HG02571 (cell line): ENCODE measurements at regions not wholly inside any gene's neighbourhood (a gene's known extent, or its start where the extent isn't known, plus 50 kb on each side); places are given as distances from the start of the nearest gene placed in this dataset.
A peak's percentile ranks its signal among the peaks of the same experiment; 100 is the strongest.

Experiments
- ATAC-seq: cut with Tn5 transposase; IDR thresholded peaks from one replicate; pipeline ENCODE4 v1.9.1; 2021; ENCODE audit warnings: mild to moderate bottlenecking, moderate library complexity; ENCODE audit not compliant: unreplicated experiment

GRCh38 chr2:64704161-64704560 is 50.4 kb upstream of the SERTAD2 start:
- no peak for ATAC-seq

- ATAC-seq: no peak
These were observed 51.3 kb upstream of the SERTAD2 start for GRCh38 chr2:64704996-64705395.

GRCh38 chr2:64707276-64707675 is 53.6 kb upstream of the SERTAD2 start:
- ATAC-seq: no peak

GRCh38 chr2:64708829-64709228 is 55.1 kb upstream of the SERTAD2 start:
- no peak for ATAC-seq

- ATAC-seq: no peak
These were observed 57.6 kb upstream of the SERTAD2 start for GRCh38 chr2:64711252-64711800.

- no peak for ATAC-seq
These were observed 60.0 kb upstream of the SERTAD2 start for GRCh38 chr2:64713686-64714085.

- no peak for ATAC-seq
These were observed 62.9 kb upstream of the SERTAD2 start for GRCh38 chr2:64716569-64716968.

- no peak for ATAC-seq
These were observed 64.7 kb upstream of the SERTAD2 start for GRCh38 chr2:64718250-64718885.

- no peak for ATAC-seq
These were observed 67.0 kb upstream of the SERTAD2 start for GRCh38 chr2:64720535-64721319.

GRCh38 chr2:64721320-64721623 is 67.6 kb upstream of the SERTAD2 start:
- no peak for ATAC-seq

GRCh38 chr2:64722291-64723044 is 68.8 kb upstream of the SERTAD2 start:
- ATAC-seq: no peak

- ATAC-seq: peak; percentile 88
These were observed 73.5 kb upstream of the SERTAD2 start for GRCh38 chr2:64727013-64727767.

- ATAC-seq: no peak
These were observed 74.2 kb upstream of the SERTAD2 start for GRCh38 chr2:64727843-64728463.

- no peak for ATAC-seq
These were observed 77.0 kb upstream of the SERTAD2 start for GRCh38 chr2:64730551-64731262.

- no peak for ATAC-seq
These were observed 77.5 kb upstream of the SERTAD2 start for GRCh38 chr2:64731263-64731643.

- no peak for ATAC-seq
These were observed 78.0 kb upstream of the SERTAD2 start for GRCh38 chr2:64731746-64732145.

GRCh38 chr2:64732146-64732545 is 78.4 kb upstream of the SERTAD2 start:
- ATAC-seq: no peak

GRCh38 chr2:64735504-64735903 is 81.8 kb upstream of the SERTAD2 start:
- ATAC-seq: no peak

- no peak for ATAC-seq
These were observed 83.8 kb upstream of the SERTAD2 start for GRCh38 chr2:64737547-64737946.

GRCh38 chr2:64738026-64738425 is 84.3 kb upstream of the SERTAD2 start:
- peak; percentile 50 for ATAC-seq
